OCI-LY1 (cell line): ENCODE measurements at regions not wholly inside any gene's neighbourhood (a gene's known extent, or its start where the extent isn't known, plus 50 kb on each side); places are given as distances from the start of the nearest gene placed in this dataset.

Experiments
- CTCF ChIP-seq: fragments of 200-600 bp; sonication (generic), shearing (Covaris generic); IDR thresholded peaks from 2 replicates; pipeline ENCODE4 v1.5.1; 2017; ENCODE audit warnings: mild to moderate bottlenecking, antibody characterized with exemption, low read length, moderate library complexity, mixed read lengths
- EZH2 ChIP-seq: fragments of 200-600 bp; sonication (generic), shearing (Covaris generic); IDR thresholded peaks from 2 replicates; pipeline ENCODE4 v1.8.0; 2017; ENCODE audit warnings: borderline replicate concordance, mixed run types, mild to moderate bottlenecking, antibody characterized with exemption, low read length, moderate library complexity, mixed read lengths

DNA sequence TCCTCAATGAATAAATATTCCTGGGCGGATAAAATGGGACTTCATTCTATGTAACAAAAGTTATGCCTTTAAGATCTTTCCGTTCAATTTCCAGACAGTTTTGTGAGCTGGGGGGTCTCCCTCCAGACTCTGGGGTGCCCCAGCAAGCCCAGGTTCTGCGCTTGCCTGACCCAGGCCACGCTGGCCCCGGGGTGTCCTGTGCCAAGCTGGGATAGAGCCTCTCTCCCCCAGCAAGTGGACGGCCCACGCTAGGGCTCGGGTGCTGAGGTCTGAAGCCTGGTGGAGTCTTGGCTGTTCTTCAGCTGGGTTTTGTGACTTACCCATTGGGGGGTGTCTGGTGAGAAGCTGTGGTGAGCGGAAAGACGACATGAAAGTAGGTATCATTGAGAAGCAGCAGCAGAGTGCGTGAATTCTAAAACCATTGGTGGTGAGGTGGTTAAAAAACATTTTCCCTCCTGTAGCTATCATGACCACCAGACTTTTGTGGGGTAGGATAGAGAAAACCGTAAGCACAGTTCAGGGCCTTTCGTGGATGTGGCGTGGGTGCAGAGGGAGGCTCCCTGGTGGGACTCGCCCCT is 346.8 kb downstream of the ANAPC1 start:
- no peak for TF ChIP-seq CTCF
- no peak for TF ChIP-seq EZH2
